HEK293T (cell line): ENCODE measurements at regions not wholly inside any gene's neighbourhood (a gene's known extent, or its start where the extent isn't known, plus 50 kb on each side); places are given as distances from the start of the nearest gene placed in this dataset.
"Not testable (repeated sequence)": the region's sequence is repeated elsewhere in the genome, so short reads cannot be mapped to it uniquely, and the experiment has no call there.

Experiments
- CTCF ChIA-PET: fragments of 350-600 bp; formaldehyde crosslinking; extraction: SDS; loops from one replicate; lab custom pipeline; 2021; ENCODE audit warnings: antibody characterized with exemption, inconsistent platforms; lab: Yijun Ruan, JAX
- POLR2A ChIA-PET: fragments of 350-600 bp; formaldehyde crosslinking; extraction: SDS; loops from one replicate; lab custom pipeline; 2020; ENCODE audit warnings: antibody characterized with exemption, inconsistent platforms; lab: Yijun Ruan, JAX
- DNase-seq: peaks from one replicate; pipeline ENCODE4 v3.0.0; 2012; ENCODE audit warnings: mixed read lengths; ENCODE audit errors: extremely low spot score
- ARNT ChIP-seq: fragments of 450-650 bp; IDR thresholded peaks from 2 replicates; pipeline ENCODE4 v1.6.1; 2017; ENCODE audit warnings: mild to moderate bottlenecking
- BHLHE40 ChIP-seq: fragments of 450-650 bp; IDR thresholded peaks from 2 replicates; pipeline ENCODE4 v1.6.1; 2016; ENCODE audit warnings: mild to moderate bottlenecking, moderate library complexity, borderline replicate concordance
- CTBP1 ChIP-seq: fragments of 450-650 bp; IDR thresholded peaks from 2 replicates; pipeline ENCODE4 v1.6.1; 2016; ENCODE audit warnings: borderline replicate concordance
- ELF4 ChIP-seq: fragments of 450-650 bp; IDR thresholded peaks from 2 replicates; pipeline ENCODE4 v1.6.1; 2017; ENCODE audit warnings: antibody characterized with exemption
- FOXA1 ChIP-seq: fragments of 450-650 bp; IDR thresholded peaks from 2 replicates; pipeline ENCODE4 v1.6.1; 2016; ENCODE audit warnings: mild to moderate bottlenecking
- FOXK2 ChIP-seq: fragments of 450-650 bp; IDR thresholded peaks from 2 replicates; pipeline ENCODE4 v1.6.1; 2016; ENCODE audit warnings: mild to moderate bottlenecking
- FOXM1 ChIP-seq: fragments of 450-650 bp; IDR thresholded peaks from 2 replicates; pipeline ENCODE4 v1.6.1; 2017; ENCODE audit warnings: mild to moderate bottlenecking, borderline replicate concordance
- HDGF ChIP-seq: fragments of 450-650 bp; IDR thresholded peaks from 2 replicates; pipeline ENCODE4 v1.6.1; 2017; ENCODE audit warnings: antibody characterized with exemption, borderline replicate concordance
- L3MBTL2 ChIP-seq: fragments of 450-650 bp; conservative IDR thresholded peaks from 2 replicates; pipeline ENCODE4 v1.6.1; 2016; ENCODE audit warnings: mild to moderate bottlenecking
- LEF1 ChIP-seq: fragments of 450-650 bp; IDR thresholded peaks from 2 replicates; pipeline ENCODE4 v1.6.1; 2017; ENCODE audit warnings: mild to moderate bottlenecking, borderline replicate concordance
- NFRKB ChIP-seq: fragments of 450-650 bp; IDR thresholded peaks from 2 replicates; pipeline ENCODE4 v1.6.1; 2016; ENCODE audit warnings: mild to moderate bottlenecking, moderate library complexity
- PKNOX1 ChIP-seq: fragments of 450-650 bp; IDR thresholded peaks from 2 replicates; pipeline ENCODE4 v1.6.1; 2016
- SP1 ChIP-seq: fragments of 450-650 bp; IDR thresholded peaks from 2 replicates; pipeline ENCODE4 v1.6.1; 2017
- SUZ12 ChIP-seq: fragments of 450-650 bp; IDR thresholded peaks from 2 replicates; pipeline ENCODE4 v1.6.1; 2016; ENCODE audit warnings: mild to moderate bottlenecking
- TARDBP ChIP-seq: fragments of 450-650 bp; IDR thresholded peaks from 2 replicates; pipeline ENCODE4 v1.6.1; 2016
- ZNF384 ChIP-seq: fragments of 450-650 bp; IDR thresholded peaks from 2 replicates; pipeline ENCODE4 v1.6.1; 2016

- DNase-seq = no peak
- ChIA-PET POLR2A (no interaction called here), CTCF (interaction anchor here (1.0 kb wide), 1 partner anchor 14 kb away, joined by 6 read pairs; no protein-coding TSS in a partner anchor)
- TF ChIP-seq FOXA1 (no peak), HDGF (no peak), FOXM1 (no peak), ZNF384 (no peak), LEF1 (no peak), ARNT (no peak), SP1 (no peak)
Measured at GRCh38 chr5:144042156-144042555, 128.3 kb downstream of the YIPF5 start.

- TF ChIP-seq ARNT = no peak
- TF ChIP-seq NFRKB = no peak
- no peak for TF ChIP-seq LEF1
- no peak for TF ChIP-seq PKNOX1
- no peak for TF ChIP-seq ELF4
- no peak for TF ChIP-seq FOXM1
- TF ChIP-seq SP1 = no peak
- no peak for TF ChIP-seq TARDBP
- DNase-seq = no peak
- ChIA-PET POLR2A (no interaction called here), CTCF (no interaction called here)
Measured at GRCh38 chr5:144048259-144048856, 122.1 kb downstream of the YIPF5 start.

- DNase-seq, CTCF ChIA-PET, POLR2A ChIA-PET: not testable (repeated sequence)
Measured at GRCh38 chr5:144055391-144055790, 115.1 kb downstream of the YIPF5 start.

- CTCF ChIA-PET, DNase-seq, POLR2A ChIA-PET: not testable (repeated sequence)
Measured at GRCh38 chr5:144060091-144060490, 110.4 kb downstream of the YIPF5 start.

GRCh38 chr5:144060598-144060997 is 109.9 kb downstream of the YIPF5 start:
- ChIA-PET POLR2A (no interaction called here), CTCF (no interaction called here)
- DNase-seq = no peak
- TF ChIP-seq ZNF384 (no peak), ELF4 (no peak), BHLHE40 (no peak), FOXK2 (no peak), SP1 (no peak), FOXA1 (no peak), SUZ12 (no peak), L3MBTL2 (no peak), ARNT (no peak)

- ChIA-PET CTCF (no interaction called here), POLR2A (no interaction called here)
- no peak for DNase-seq
- no peak for TF ChIP-seq L3MBTL2
Measured at GRCh38 chr5:144065786-144066185, 104.7 kb downstream of the YIPF5 start.

- TF ChIP-seq SUZ12 = no peak
- no peak for TF ChIP-seq BHLHE40
- TF ChIP-seq TARDBP = no peak
- no peak for TF ChIP-seq NFRKB
- no peak for TF ChIP-seq FOXA1
- TF ChIP-seq ZNF384 = no peak
- TF ChIP-seq FOXK2 = no peak
- no peak for TF ChIP-seq FOXM1
- TF ChIP-seq PKNOX1 = no peak
- TF ChIP-seq CTBP1 = no peak
- TF ChIP-seq ELF4 = no peak
- TF ChIP-seq LEF1 = no peak
- no peak for TF ChIP-seq SP1
- no peak for TF ChIP-seq L3MBTL2
- TF ChIP-seq ARNT = no peak
- no peak for TF ChIP-seq HDGF
- CTCF ChIA-PET = no interaction called here
- POLR2A ChIA-PET = no interaction called here
- DNase-seq = no peak
Measured at GRCh38 chr5:144072518-144072927, 97.9 kb downstream of the YIPF5 start.

- TF ChIP-seq ZNF384 (no peak), FOXM1 (no peak), TARDBP (no peak), ARNT (no peak), SP1 (no peak), CTBP1 (no peak), ELF4 (no peak), PKNOX1 (no peak), NFRKB (no peak), LEF1 (no peak), SUZ12 (no peak), HDGF (no peak), FOXK2 (no peak), BHLHE40 (no peak), L3MBTL2 (no peak), FOXA1 (no peak)
- ChIA-PET POLR2A (no interaction called here), CTCF (no interaction called here)
- DNase-seq = no peak
Measured at GRCh38 chr5:144076521-144077083, 93.9 kb downstream of the YIPF5 start.
